ENCODE measurements at regions not wholly inside any gene's neighbourhood (a gene's known extent, or its start where the extent isn't known, plus 50 kb on each side); places are given as distances from the start of the nearest gene placed in this dataset.

DNA sequence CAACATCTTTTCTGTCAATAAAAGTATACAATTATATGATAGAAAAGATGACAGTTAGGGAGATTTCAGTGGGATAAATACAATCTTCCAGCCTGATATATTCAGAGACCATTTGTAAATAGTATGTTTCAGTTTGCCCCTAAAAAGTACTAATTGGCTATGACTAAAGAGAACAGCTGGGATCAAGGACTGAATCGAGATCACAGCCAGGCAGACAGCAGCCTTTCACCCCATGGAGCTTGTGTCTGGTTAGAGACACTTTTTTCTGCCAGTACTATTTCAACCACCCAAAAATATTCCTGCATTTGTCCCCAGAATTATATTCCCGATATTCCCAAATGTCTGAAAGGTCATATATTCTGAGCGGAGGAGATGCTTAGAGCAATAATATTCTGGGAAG is 577.3 kb upstream of the TLE4 start:
- TF ChIP-seq, protein P1, sequence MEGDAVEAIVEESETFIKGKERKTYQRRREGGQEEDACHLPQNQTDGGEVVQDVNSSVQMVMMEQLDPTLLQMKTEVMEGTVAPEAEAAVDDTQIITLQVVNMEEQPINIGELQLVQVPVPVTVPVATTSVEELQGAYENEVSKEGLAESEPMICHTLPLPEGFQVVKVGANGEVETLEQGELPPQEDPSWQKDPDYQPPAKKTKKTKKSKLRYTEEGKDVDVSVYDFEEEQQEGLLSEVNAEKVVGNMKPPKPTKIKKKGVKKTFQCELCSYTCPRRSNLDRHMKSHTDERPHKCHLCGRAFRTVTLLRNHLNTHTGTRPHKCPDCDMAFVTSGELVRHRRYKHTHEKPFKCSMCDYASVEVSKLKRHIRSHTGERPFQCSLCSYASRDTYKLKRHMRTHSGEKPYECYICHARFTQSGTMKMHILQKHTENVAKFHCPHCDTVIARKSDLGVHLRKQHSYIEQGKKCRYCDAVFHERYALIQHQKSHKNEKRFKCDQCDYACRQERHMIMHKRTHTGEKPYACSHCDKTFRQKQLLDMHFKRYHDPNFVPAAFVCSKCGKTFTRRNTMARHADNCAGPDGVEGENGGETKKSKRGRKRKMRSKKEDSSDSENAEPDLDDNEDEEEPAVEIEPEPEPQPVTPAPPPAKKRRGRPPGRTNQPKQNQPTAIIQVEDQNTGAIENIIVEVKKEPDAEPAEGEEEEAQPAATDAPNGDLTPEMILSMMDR (IDR thresholded peaks at IDR 0.05): no peak
- TF ChIP-seq POLR2A (IDR thresholded peaks at IDR 0.05): no peak

Measured in testis (tissue), 2 donors.